ENCODE measurements at regions not wholly inside any gene's neighbourhood (a gene's known extent, or its start where the extent isn't known, plus 50 kb on each side); places are given as distances from the start of the nearest gene placed in this dataset.

DNA sequence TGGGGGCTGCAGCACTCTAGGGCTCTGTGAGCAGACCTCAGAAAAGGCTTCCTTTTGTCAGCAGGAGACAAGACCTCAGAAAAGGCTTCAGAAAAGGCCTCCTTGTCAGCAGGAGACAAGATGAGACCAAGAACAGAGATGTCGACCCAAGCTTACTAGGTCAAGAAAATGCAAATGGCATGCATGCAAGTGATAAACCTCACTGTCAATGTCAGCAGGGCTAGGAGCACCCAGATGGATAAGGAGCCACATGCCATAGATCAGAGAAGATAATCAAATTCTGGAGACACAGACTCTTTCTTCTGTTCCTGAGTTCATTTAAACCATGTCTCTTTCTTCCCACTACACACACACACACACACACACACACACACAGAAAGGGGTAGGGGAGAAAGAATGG, 285.9 kb downstream of the CHRM3 start:
- no peak for TF ChIP-seq CEBPB (IDR thresholded peaks at IDR 0.05; ENCODE audit: low read depth, low read length)
- TF ChIP-seq, protein P1, sequence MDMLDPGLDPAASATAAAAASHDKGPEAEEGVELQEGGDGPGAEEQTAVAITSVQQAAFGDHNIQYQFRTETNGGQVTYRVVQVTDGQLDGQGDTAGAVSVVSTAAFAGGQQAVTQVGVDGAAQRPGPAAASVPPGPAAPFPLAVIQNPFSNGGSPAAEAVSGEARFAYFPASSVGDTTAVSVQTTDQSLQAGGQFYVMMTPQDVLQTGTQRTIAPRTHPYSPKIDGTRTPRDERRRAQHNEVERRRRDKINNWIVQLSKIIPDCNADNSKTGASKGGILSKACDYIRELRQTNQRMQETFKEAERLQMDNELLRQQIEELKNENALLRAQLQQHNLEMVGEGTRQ (IDR thresholded peaks at IDR 0.05; ENCODE audit: low read depth, low read length): no peak
- TF ChIP-seq MAZ (IDR thresholded peaks at IDR 0.05; ENCODE audit: borderline replicate concordance, low read depth, low read length): no peak
- TF ChIP-seq, protein P2, sequence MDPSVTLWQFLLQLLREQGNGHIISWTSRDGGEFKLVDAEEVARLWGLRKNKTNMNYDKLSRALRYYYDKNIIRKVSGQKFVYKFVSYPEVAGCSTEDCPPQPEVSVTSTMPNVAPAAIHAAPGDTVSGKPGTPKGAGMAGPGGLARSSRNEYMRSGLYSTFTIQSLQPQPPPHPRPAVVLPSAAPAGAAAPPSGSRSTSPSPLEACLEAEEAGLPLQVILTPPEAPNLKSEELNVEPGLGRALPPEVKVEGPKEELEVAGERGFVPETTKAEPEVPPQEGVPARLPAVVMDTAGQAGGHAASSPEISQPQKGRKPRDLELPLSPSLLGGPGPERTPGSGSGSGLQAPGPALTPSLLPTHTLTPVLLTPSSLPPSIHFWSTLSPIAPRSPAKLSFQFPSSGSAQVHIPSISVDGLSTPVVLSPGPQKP (IDR thresholded peaks at IDR 0.05; ENCODE audit: borderline replicate concordance, low read depth, low read length): no peak
- no peak for TF ChIP-seq POLR2A (IDR thresholded peaks at IDR 0.05; ENCODE audit: low read depth, low read length)
- TF ChIP-seq, protein P3, sequence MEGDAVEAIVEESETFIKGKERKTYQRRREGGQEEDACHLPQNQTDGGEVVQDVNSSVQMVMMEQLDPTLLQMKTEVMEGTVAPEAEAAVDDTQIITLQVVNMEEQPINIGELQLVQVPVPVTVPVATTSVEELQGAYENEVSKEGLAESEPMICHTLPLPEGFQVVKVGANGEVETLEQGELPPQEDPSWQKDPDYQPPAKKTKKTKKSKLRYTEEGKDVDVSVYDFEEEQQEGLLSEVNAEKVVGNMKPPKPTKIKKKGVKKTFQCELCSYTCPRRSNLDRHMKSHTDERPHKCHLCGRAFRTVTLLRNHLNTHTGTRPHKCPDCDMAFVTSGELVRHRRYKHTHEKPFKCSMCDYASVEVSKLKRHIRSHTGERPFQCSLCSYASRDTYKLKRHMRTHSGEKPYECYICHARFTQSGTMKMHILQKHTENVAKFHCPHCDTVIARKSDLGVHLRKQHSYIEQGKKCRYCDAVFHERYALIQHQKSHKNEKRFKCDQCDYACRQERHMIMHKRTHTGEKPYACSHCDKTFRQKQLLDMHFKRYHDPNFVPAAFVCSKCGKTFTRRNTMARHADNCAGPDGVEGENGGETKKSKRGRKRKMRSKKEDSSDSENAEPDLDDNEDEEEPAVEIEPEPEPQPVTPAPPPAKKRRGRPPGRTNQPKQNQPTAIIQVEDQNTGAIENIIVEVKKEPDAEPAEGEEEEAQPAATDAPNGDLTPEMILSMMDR (conservative IDR thresholded peaks at IDR 0.05; ENCODE audit: low read depth, low read length): no peak

All from IMR-90 (cell line).